Glutamatergic neuron (in vitro differentiated cells): ENCODE measurements at regions not wholly inside any gene's neighbourhood (a gene's known extent, or its start where the extent isn't known, plus 50 kb on each side); places are given as distances from the start of the nearest gene placed in this dataset.

ENCODE experiments used
- DNase-seq: peaks from one replicate; pipeline ENCODE4 v3.0.0; 2022
- H3K27ac Mint-ChIP-seq: one replicate; pipeline ENCODE4 v1.8.0; 2020; ENCODE audit warnings: mild to moderate bottlenecking, mixed read lengths, inconsistent platforms; ENCODE audit not compliant: unreplicated experiment
- H3K27me3 Mint-ChIP-seq: one replicate; pipeline ENCODE4 v1.8.0; 2020; ENCODE audit warnings: mild to moderate bottlenecking, moderate library complexity, mixed read lengths, inconsistent platforms; ENCODE audit not compliant: unreplicated experiment
- H3K36me3 Mint-ChIP-seq: one replicate; pipeline ENCODE4 v1.8.0; 2020; ENCODE audit warnings: mild to moderate bottlenecking, mixed read lengths, inconsistent platforms; ENCODE audit not compliant: unreplicated experiment
- H3K4me1 Mint-ChIP-seq: one replicate; pipeline ENCODE4 v1.8.0; 2020; ENCODE audit warnings: mild to moderate bottlenecking, low read depth, mixed read lengths, inconsistent platforms; ENCODE audit not compliant: unreplicated experiment
- H3K4me3 Mint-ChIP-seq: one replicate; pipeline ENCODE4 v1.8.0; 2020; ENCODE audit warnings: mild to moderate bottlenecking, mixed read lengths, inconsistent platforms; ENCODE audit not compliant: unreplicated experiment
- H3K9me3 Mint-ChIP-seq: one replicate; pipeline ENCODE4 v1.8.0; 2020; ENCODE audit warnings: mild to moderate bottlenecking, moderate library complexity, mixed read lengths, inconsistent platforms; ENCODE audit not compliant: unreplicated experiment
- TF ChIP-seq, protein P1 (sequence below): fragments of 200-600 bp; sonication (generic); IDR thresholded peaks from one replicate; pipeline ENCODE4 v1.5.0; 2021; ENCODE audit not compliant: partially characterized antibody, unreplicated experiment

DNA sequence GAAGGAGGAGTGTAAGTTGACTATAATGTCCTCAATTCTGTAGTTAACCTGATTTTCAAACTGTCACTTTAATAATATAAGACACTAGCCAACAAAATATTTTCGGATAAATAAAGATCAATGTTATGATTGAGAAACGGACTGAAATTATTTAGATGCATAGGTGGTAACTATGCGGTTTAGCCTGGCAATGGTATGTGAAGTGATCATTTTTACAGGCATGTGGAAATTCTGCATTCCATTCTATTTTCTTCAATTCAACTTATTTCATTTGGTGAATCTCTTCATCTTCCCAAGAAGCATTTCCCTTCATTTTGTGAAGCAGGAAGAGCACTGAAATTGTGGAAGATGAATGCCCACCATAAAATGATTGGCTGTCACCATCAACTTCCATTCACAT, 1457.5 kb upstream of the CDH9 start:
- Mint-ChIP-seq H3K4me3 (no peak overlapping the region), H3K4me1 (no peaks in the 10 kb centered on the region), H3K9me3 (no peaks in the 10 kb centered on the region), H3K27me3 (no peaks in the 10 kb centered on the region), H3K36me3 (no peaks in the 10 kb centered on the region), H3K27ac (no peak overlapping the region)
- DNase-seq = no peak
- TF ChIP-seq, protein P1, sequence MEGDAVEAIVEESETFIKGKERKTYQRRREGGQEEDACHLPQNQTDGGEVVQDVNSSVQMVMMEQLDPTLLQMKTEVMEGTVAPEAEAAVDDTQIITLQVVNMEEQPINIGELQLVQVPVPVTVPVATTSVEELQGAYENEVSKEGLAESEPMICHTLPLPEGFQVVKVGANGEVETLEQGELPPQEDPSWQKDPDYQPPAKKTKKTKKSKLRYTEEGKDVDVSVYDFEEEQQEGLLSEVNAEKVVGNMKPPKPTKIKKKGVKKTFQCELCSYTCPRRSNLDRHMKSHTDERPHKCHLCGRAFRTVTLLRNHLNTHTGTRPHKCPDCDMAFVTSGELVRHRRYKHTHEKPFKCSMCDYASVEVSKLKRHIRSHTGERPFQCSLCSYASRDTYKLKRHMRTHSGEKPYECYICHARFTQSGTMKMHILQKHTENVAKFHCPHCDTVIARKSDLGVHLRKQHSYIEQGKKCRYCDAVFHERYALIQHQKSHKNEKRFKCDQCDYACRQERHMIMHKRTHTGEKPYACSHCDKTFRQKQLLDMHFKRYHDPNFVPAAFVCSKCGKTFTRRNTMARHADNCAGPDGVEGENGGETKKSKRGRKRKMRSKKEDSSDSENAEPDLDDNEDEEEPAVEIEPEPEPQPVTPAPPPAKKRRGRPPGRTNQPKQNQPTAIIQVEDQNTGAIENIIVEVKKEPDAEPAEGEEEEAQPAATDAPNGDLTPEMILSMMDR = no peak

DNA sequence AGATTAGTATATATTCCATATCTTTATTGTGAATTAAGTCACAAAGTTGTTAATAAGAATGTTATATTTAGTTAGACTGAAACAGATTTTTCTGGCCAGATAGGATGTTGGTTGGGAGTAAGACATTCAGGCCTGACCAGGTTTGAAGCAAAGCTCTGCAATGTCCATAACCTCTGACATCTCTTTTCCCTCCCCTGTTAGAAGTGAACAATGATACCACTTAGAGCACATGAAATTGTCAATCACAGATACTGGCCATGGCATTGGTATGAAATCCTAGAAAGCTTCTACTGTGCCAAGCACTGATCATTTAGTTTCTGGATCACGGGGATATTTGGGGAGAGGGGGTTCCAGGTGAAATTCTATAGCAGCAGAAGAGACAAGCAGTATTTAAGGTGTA, 1455.1 kb upstream of the CDH9 start:
- TF ChIP-seq, protein P1 = no peak
- no peak overlapping the region for H3K4me3 Mint-ChIP-seq
- no peaks in the 10 kb centered on the region for H3K4me1 Mint-ChIP-seq
- H3K27ac Mint-ChIP-seq = no peak overlapping the region
- DNase-seq = no peak
- no peaks in the 10 kb centered on the region for H3K9me3 Mint-ChIP-seq
- no peaks in the 10 kb centered on the region for H3K36me3 Mint-ChIP-seq
- H3K27me3 Mint-ChIP-seq = no peaks in the 10 kb centered on the region

DNA sequence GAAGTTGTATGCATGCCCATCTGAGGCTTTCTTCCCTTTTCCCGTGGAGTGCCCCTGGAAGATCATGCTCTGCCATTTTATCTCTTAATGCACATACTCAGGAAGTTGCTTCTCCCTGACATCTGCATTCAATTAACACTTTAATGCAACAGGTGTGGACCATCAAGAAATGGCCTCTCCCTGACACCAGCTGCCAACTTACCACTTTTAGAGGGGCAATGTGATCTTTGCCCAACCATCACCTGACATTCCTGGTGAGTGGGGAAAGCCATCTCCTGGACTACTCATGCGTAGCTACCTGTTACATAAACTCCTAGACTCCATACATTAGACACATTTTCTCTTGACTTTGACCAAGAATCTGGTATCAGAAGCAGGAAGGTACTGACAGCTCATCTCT, 1450.4 kb upstream of the CDH9 start:
- Mint-ChIP-seq H3K4me1 (no peaks in the 10 kb centered on the region), H3K9me3 (no peaks in the 10 kb centered on the region), H3K27me3 (no peaks in the 10 kb centered on the region), H3K36me3 (no peaks in the 10 kb centered on the region), H3K27ac (no peak overlapping the region), H3K4me3 (no peak overlapping the region)
- DNase-seq = no peak
- TF ChIP-seq, protein P1 = no peak

DNA sequence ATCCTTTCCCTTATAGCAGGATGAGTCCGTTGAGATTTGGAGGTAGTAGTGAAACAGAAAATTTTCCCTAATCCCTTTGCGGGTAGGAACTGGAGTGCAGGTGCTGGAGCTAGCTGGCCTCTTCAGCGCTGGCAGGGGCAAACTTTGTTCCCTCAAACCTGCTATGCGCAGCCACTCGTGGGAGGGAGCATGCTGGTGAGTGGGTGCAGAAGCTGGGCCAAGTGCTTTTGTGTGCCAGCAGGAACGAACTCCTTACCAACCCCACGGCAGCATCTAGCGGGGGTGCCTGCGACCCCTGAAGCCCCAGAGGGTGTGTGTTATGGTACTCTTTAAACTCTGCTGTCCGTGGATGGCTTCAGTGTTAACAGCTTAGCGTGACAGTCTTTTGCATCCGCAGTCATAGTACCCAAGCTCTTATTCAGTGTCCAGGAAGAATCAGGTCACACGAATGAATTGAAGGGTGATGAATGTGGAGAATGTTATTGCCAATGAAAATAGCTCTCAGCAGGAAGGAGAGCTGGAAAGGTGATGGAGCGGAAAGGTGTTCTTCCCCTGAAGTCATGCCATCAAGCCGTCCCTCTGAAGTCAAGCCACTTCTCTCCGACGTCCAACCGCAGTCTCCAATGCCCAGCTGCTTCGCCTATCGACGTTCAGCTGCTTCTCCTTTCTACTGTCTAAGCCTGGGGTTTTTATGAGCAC, 1445.1 kb upstream of the CDH9 start:
- Mint-ChIP-seq H3K27ac (no peak overlapping the region), H3K9me3 (no peaks in the 10 kb centered on the region), H3K4me1 (no peaks in the 10 kb centered on the region), H3K27me3 (no peaks in the 10 kb centered on the region), H3K4me3 (no peak overlapping the region), H3K36me3 (no peaks in the 10 kb centered on the region)
- TF ChIP-seq, protein P1 = no peak
- no peak for DNase-seq

DNA sequence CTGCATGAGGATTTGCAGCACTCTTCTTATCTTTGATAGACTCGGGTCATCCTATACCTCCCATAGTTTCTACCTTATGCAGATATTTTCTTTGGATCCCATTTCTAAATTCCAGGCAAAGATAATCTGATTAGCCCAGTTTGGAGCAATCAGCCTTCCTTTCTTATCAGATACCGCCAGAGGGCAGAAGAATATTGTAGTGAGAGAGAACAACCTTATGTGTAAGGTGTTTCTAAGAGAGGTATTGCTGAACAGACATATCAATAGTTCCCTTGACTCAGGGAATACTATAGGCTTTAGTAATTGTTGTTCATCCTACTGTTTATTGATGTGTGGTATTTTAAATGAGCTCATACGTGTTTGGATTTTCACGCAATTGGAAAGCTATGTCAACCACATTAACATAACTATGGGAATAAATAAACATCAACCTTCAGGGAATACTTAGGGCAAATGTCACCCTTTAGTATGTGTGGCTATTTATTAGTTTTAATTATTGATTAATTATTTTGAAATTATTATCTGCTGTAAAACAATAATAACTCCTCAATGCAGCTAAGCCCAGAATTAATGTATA, 1435.2 kb upstream of the CDH9 start:
- TF ChIP-seq, protein P1 = no peak
- H3K27me3 Mint-ChIP-seq = no peaks in the 10 kb centered on the region
- H3K4me3 Mint-ChIP-seq = no peak overlapping the region
- no peak for DNase-seq
- H3K36me3 Mint-ChIP-seq = no peaks in the 10 kb centered on the region
- peaks cover 9% of the 10 kb centered on the region for H3K4me1 Mint-ChIP-seq
- H3K27ac Mint-ChIP-seq = no peak overlapping the region
- no peaks in the 10 kb centered on the region for H3K9me3 Mint-ChIP-seq
